Fibroblast of skin of left biceps (primary cell): ENCODE measurements at regions not wholly inside any gene's neighbourhood (a gene's known extent, or its start where the extent isn't known, plus 50 kb on each side); places are given as distances from the start of the nearest gene placed in this dataset.

Experiments
- DNase-seq, 2 experiments: peaks; one replicate each; pipeline ENCODE4 v3.0.0-alpha.2; 2013; ENCODE audit warnings: low read depth in 2 of 2

GRCh38 chr4:144202081-144202480 is 61.6 kb upstream of the GYPA start:
- DNase-seq: no peak

GRCh38 chr4:144203155-144203554 is 62.6 kb upstream of the GYPA start:
- DNase-seq: no peak

DNA sequence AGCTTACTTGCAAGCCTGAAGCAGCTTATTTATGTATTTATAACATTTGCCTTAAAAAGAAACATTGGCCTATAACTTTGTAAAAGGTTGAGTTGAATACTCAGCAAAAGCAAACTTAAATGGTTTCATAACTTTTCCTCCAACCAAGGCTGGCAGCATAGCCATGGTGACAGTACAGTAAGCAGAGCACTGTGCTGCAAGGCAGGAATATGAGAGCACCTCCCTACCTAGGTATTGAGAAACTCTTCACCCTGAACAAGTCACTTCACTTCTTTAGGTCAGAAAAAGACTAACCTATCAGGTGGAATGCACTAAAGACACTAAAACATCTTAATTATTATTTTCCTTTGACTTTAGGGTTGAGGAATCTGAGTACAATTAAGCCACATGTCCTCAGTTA is 63.9 kb upstream of the GYPA start:
- no peak for DNase-seq

DNA sequence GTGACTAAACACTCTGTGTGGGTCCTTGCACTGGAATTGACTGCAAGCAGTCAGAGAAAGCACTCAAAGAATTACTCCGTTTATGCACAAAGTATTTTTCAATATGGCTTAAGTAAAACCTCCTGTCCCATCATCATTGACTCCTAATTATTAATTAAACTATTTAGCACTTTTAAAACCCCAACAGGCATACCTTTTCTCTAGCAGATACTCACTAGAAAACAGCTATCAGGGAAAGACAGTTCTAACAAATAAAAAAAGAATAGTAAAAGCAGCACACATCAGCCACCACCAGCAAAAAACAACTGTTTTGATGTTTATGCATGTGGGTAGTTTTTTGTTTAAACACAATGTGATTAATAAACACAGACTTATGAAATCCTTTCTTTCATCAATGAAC is 66.2 kb upstream of the GYPA start:
- no peak for DNase-seq

- no peak for DNase-seq
Measured at GRCh38 chr4:144208074-144208473, 67.6 kb upstream of the GYPA start.

- DNase-seq: no peak
Measured at GRCh38 chr4:144209491-144209890, 69.0 kb upstream of the GYPA start.

- no peak for DNase-seq
Measured at GRCh38 chr4:144213371-144213770, 72.9 kb upstream of the GYPA start.

DNA sequence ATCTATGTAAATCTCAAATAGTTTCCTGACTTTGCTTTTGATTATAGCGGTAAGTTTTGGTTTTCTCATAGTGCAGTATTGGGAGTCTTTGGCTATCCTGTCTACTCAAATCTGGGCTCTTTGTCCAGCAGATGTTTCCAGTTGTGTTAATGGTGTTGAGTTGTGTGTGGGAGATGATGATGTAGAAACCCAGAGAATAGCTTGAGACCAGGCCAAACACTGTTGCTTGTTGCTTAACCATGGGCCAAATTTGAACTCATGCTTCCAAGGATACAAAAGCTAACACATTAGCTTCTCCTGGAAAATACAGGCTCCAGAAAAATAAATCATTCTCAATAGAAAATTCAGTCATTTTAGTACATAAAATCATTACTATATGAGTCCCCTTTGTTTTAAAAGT is 82.6 kb upstream of the GYPA start:
- no peak for DNase-seq

DNA sequence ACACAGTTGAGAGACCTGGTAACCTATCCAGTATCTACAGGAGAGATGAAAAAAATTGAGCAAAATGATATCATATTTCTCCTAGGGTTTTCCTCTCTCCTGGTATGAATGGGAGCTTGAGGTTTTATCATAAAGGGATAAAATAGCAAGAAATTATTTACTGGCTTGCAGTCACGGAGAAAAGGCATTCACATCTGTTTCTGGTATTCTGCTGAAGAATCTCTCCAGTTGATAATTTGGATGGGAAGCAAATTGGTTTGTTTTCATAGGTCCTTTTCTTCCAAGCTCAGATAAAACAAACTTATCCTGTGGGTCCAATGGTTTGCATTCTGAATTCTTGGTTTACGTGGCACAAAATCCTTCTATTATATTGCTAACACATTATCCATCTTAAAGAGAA is 83.1 kb upstream of the GYPA start:
- no peak for DNase-seq

- no peak for DNase-seq
Measured at GRCh38 chr4:144259285-144259684, 118.8 kb upstream of the GYPA start.

DNA sequence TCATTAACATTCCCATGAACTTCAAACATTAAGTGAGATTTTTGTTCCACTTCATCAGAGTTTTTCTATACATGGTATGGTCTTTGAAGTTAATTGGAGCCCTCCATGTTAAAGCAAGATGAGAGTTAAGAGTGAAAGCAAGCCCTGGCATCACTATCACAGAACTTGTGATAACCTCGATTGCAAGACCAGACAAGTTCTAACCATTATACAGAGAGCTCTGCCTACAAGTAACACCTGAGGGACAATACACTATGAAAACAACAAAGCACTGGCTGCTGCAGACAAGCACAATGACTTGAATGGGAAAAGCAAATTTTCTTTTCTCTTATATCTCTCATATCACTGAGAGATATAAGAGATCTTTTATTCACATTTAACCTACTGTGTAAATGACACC is 126.6 kb upstream of the GYPA start:
- DNase-seq: no peak

GRCh38 chr4:144280688-144281087 is 140.2 kb upstream of the GYPA start:
- DNase-seq: no peak

DNA sequence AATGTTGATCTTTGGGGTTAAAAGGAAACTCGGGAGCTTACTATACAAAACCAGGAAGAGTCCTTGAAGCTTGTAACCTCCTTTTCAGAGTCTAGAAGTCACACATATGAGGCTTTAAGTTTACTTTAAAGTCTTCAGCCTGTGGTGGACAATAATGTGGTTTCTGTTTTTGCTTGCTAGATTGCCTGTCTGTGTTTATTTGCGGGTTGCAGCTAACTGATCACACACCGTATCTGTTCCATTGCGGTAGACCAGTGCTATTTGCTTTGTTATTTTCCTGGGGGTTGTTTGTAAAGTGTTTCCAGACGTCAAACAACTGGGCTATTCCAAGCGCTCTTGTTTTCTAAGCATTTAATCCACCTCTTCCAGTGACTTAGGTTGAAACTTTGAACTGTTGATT is 143.0 kb upstream of the GYPA start:
- DNase-seq: no peak

GRCh38 chr4:144284026-144284425 is 143.5 kb upstream of the GYPA start:
- no peak for DNase-seq

GRCh38 chr4:144288011-144288903 is 147.7 kb upstream of the GYPA start:
- no peak for DNase-seq

DNA sequence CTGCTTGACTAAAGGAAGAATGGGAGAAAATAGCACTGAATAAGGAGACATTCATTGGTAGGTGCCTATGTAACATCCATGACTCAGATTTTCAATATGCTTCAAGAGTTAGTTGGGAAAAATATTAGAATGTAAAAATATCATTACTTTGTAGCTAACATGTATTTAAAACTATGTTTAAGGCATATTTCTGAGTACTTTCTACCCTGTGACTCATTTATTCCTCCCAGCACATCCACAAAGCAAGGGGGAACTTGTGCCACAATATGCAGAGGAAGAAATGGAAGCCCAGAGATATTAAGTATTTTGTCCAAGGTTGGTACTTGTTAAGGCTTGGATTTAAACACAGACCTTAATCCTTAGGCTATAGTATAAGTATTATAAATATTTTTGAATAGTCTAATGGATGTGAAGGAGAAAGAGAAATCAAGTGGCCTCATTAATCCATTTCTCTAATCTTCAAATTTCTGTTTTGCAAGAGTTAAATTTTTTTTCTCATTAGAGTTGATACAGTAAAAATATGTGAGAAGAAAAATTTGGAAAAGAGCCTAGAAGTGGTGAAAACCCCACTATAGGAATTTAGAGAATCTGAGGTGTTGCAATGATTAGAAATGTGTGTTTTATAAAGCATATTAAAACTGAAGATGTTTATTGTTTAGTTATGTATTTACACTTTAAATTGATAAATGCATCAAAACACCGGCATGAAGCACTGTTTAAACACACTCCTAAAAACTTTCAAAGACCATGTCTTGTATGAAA is 149.3 kb upstream of the GYPA start:
- peak; percentile 17 to 29 for DNase-seq

DNA sequence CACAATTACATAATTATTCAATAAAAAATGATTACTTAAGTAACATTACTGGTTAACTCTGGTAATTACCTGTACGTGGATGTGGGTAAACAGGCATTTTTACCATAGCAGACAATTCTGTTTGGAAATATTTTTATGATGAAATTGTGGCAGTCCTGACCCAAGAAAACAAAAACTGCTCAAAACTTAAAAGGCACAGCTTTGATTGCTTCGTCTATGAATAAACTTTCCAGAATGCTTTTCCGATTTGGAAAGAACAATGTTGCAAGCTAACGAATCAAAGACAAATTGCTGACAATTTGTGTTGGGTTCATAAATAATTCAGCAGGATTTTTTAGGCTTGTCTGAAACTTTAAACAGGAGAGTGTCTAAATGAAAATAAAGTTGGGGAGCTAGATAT is 150.6 kb upstream of the GYPA start:
- DNase-seq: no peak

- no peak for DNase-seq
Measured at GRCh38 chr4:144294211-144294610, 153.7 kb upstream of the GYPA start.

DNA sequence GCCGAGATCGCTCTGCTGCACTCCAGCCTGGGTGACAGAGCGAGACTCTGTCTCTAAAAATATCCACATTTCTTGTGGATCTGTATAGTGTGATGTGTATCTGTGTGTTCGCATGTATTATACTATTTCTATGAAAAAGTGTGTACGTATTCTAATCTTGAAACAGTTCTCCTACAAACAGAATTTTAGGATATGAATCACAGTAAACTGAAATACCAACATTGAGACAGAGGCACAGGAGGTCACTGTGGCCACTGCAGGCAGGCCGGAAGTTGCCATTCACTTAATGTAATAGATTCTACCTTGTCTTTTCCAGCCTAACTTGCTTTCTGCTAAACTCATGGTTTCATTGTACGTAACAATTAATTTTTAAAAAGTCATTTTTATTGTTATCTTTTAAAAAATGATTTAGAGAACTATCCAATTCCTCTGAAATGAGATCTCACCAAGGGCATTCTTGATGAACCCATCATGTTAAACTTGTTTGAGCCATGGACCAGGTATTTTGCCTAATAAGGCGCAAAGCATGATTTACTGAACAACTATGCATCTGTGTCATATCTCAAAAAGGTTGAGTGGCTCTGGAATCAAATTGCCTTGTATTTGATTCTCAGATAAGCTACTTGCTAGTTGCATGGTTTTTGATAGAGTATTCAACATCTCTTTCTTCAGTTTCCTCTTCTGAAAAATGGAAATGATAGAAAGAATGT is 154.9 kb upstream of the GYPA start:
- DNase-seq: no peak

- DNase-seq: no peak
Measured at GRCh38 chr4:144296941-144297340, 156.4 kb upstream of the GYPA start.

DNA sequence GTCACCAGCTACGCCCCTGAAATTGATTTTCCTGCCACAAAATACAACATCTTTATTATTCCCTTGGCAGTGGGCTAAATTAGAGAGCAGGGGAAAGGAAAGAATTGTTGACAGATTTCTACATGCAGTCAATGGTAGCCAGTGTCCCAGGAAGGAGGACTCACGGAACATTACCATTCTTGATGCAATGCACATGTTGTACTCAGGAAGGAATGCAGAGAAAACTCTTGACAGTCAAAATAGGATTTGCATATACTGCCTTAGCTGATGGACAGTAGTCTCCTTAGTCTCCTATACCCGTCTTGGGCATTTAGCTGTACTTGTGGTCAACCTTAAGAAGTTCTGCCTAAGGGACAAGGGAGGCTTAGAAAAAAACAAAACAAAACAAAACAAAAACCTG is 158.0 kb upstream of the GYPA start:
- no peak for DNase-seq

DNA sequence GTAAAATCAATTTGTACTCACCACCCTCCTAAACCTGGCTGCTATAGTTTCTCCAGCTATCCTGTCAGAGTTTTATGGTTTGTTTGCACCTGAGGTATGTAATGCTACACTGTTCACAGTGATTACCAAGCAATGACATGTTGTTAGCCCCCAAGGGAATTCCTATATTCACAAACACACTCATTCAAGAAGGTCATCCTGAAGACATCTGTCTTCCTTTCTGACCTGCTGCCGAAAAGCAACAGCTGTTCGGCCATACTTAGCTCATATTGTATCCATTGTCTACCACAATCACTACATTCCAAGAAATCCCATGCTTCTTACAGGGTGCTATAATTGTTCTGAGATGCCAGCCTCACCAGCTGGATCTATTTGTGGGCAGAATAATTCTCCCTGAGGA is 160.1 kb upstream of the GYPA start:
- DNase-seq: no peak
